H9 (cell line): ENCODE measurements at regions not wholly inside any gene's neighbourhood (a gene's known extent, or its start where the extent isn't known, plus 50 kb on each side); places are given as distances from the start of the nearest gene placed in this dataset.

ENCODE experiments used
- DNase-seq: peaks from one replicate; pipeline ENCODE4 v3.0.0-alpha.2; 2017
- H2AFZ ChIP-seq: one replicate; pipeline ENCODE4 v1.6.1; 2013; ENCODE audit warnings: mild to moderate bottlenecking, low read length, control low read depth, moderate library complexity
- H2AK5ac ChIP-seq: 2 replicates; pipeline ENCODE4 v1.6.1; 2013; ENCODE audit warnings: low read length, control low read depth, mixed read lengths; ENCODE audit not compliant: insufficient read length
- H2BK120ac ChIP-seq: one replicate; pipeline ENCODE4 v1.6.1; 2013; ENCODE audit warnings: low read depth, mild to moderate bottlenecking, low read length, control low read depth, inconsistent platforms; ENCODE audit not compliant: poor library complexity, severe bottlenecking
- H2BK12ac ChIP-seq: 2 replicates; pipeline ENCODE4 v1.6.1; 2013; ENCODE audit warnings: low read length, control low read depth, mixed read lengths, low read depth; ENCODE audit not compliant: insufficient read length
- H2BK15ac ChIP-seq: 2 replicates; pipeline ENCODE4 v1.6.1; 2013; ENCODE audit warnings: low read depth, low read length, control low read depth
- H2BK20ac ChIP-seq: one replicate; pipeline ENCODE4 v1.6.1; 2013; ENCODE audit warnings: low read depth, mild to moderate bottlenecking, low read length, control low read depth, inconsistent platforms; ENCODE audit not compliant: poor library complexity, severe bottlenecking
- H2BK5ac ChIP-seq: 2 replicates; pipeline ENCODE4 v1.6.1; 2013; ENCODE audit warnings: low read length, control low read depth, mixed read lengths; ENCODE audit not compliant: insufficient read length
- H3K14ac ChIP-seq: 2 replicates; pipeline ENCODE4 v1.6.1; 2013; ENCODE audit warnings: low read length, control low read depth; ENCODE audit not compliant: insufficient read depth
- H3K18ac ChIP-seq: 2 replicates; pipeline ENCODE4 v1.6.1; 2013; ENCODE audit warnings: low read depth, mild to moderate bottlenecking, mixed read lengths, low read length, control low read depth; ENCODE audit not compliant: insufficient read length
- H3K23ac ChIP-seq: 2 replicates; pipeline ENCODE4 v1.6.1; 2013; ENCODE audit warnings: low read length, control low read depth, mixed read lengths, low read depth; ENCODE audit not compliant: insufficient read length
- H3K23me2 ChIP-seq: 2 replicates; pipeline ENCODE4 v1.6.1; 2013; ENCODE audit warnings: low read depth, mild to moderate bottlenecking, mixed read lengths, low read length, control low read depth; ENCODE audit not compliant: insufficient read length, poor library complexity, severe bottlenecking
- H3K27ac ChIP-seq: 2 replicates; pipeline ENCODE4 v1.5.1; 2013; ENCODE audit warnings: low read length, control low read depth, mixed read lengths, low read depth; ENCODE audit not compliant: insufficient read length
- H3K27me3 ChIP-seq: 2 replicates; pipeline ENCODE4 v1.6.1; 2013; ENCODE audit warnings: low read length, control low read depth, inconsistent platforms; ENCODE audit not compliant: insufficient read depth
- H3K4ac ChIP-seq: 2 replicates; pipeline ENCODE4 v1.6.1; 2013; ENCODE audit warnings: low read depth, mild to moderate bottlenecking, control low read depth, inconsistent platforms, low read length, moderate library complexity
- H3K4me1 ChIP-seq: 2 replicates; pipeline ENCODE4 v1.6.1; 2013; ENCODE audit warnings: low read length, control low read depth, inconsistent platforms; ENCODE audit not compliant: insufficient read depth
- H3K4me2 ChIP-seq: 2 replicates; pipeline ENCODE4 v1.6.1; 2013; ENCODE audit warnings: low read length, control low read depth, mixed read lengths; ENCODE audit not compliant: insufficient read length, insufficient read depth
- H3K56ac ChIP-seq: 2 replicates; pipeline ENCODE4 v1.6.1; 2013; ENCODE audit warnings: low read depth, mild to moderate bottlenecking, mixed read lengths, low read length, control low read depth; ENCODE audit not compliant: insufficient read length
- H3K79me1 ChIP-seq: 2 replicates; pipeline ENCODE4 v1.6.1; 2013; ENCODE audit warnings: low read depth, mild to moderate bottlenecking, moderate library complexity, low read length, control low read depth, inconsistent platforms; ENCODE audit not compliant: insufficient read depth, poor library complexity, severe bottlenecking
- H3K79me2 ChIP-seq: 2 replicates; pipeline ENCODE4 v1.6.1; 2013; ENCODE audit warnings: low read length, control low read depth, inconsistent platforms; ENCODE audit not compliant: insufficient read depth
- H3K9ac ChIP-seq: 2 replicates; pipeline ENCODE4 v1.6.1; 2013; ENCODE audit warnings: low read length, control low read depth, mixed read lengths; ENCODE audit not compliant: insufficient read length; ENCODE audit errors: extremely low read depth
- H3K9me3 ChIP-seq: one replicate; pipeline ENCODE4 v1.6.1; 2013; ENCODE audit warnings: low read depth, low read length, inconsistent platforms; ENCODE audit not compliant: control insufficient read depth
- H3T11ph ChIP-seq: one replicate; pipeline ENCODE4 v1.6.1; 2013; ENCODE audit warnings: mild to moderate bottlenecking, low read length, control low read depth, inconsistent platforms
- H4K20me1 ChIP-seq: one replicate; pipeline ENCODE4 v1.6.1; 2013; ENCODE audit not compliant: control insufficient read depth, insufficient read length, insufficient read depth
- H4K5ac ChIP-seq: 2 replicates; pipeline ENCODE4 v1.6.1; 2013; ENCODE audit warnings: low read depth, mild to moderate bottlenecking, mixed read lengths, low read length, control low read depth; ENCODE audit not compliant: insufficient read length
- H4K8ac ChIP-seq: replicated peaks from 2 replicates; pipeline ENCODE4 v1.6.1; 2013; ENCODE audit warnings: low read length, control low read depth, mixed read lengths, low read depth; ENCODE audit not compliant: insufficient read length
- H4K91ac ChIP-seq: 2 replicates; pipeline ENCODE4 v1.6.1; 2013; ENCODE audit warnings: low read depth, mild to moderate bottlenecking, moderate library complexity, mixed read lengths, low read length, control low read depth; ENCODE audit not compliant: insufficient read length
- H3K27ac Mint-ChIP-seq, 3 experiments: 2 replicates in 2 of 3; 3 replicates in 1 of 3; pipeline ENCODE4 v1.8.0; 2020 to 2021; ENCODE audit warnings: mixed read lengths in 3 of 3, mild to moderate bottlenecking in 1 of 3, moderate library complexity in 1 of 3
- H3K27me3 Mint-ChIP-seq: 2 replicates; pipeline ENCODE4 v1.8.0; 2021; ENCODE audit warnings: low read depth, mild to moderate bottlenecking, moderate library complexity, mixed read lengths
- H3K36me3 Mint-ChIP-seq, 3 experiments: 2 replicates in 2 of 3; 3 replicates in 1 of 3; pipeline ENCODE4 v1.8.0; 2020 to 2021; ENCODE audit warnings: low read depth in 3 of 3, mixed read lengths in 3 of 3; ENCODE audit not compliant: insufficient read depth in 1 of 3
- H3K4me1 Mint-ChIP-seq, 2 experiments: 2 replicates each; pipeline ENCODE4 v1.8.0; 2020; ENCODE audit warnings: mixed read lengths in 2 of 2
- H3K4me3 Mint-ChIP-seq, 2 experiments: 2 replicates in 1 of 2; 3 replicates in 1 of 2; pipeline ENCODE4 v1.8.0; 2020 to 2021; ENCODE audit warnings: mild to moderate bottlenecking in 2 of 2, mixed read lengths in 2 of 2, moderate library complexity in 1 of 2
- H3K9me3 Mint-ChIP-seq, 2 experiments: 2 replicates in 1 of 2; 3 replicates in 1 of 2; pipeline ENCODE4 v1.8.0; 2020; ENCODE audit warnings: mild to moderate bottlenecking in 2 of 2, mixed read lengths in 2 of 2, moderate library complexity in 1 of 2
- CTCF ChIP-seq: fragments of 200-600 bp; sonication (generic); conservative IDR thresholded peaks from 3 replicates; pipeline ENCODE4 v1.8.0; 2021; ENCODE audit warnings: antibody characterized with exemption, mild to moderate bottlenecking
- WGBS: extraction: QIAGEN DNeasy Blood & Tissue Kit; methylation state at CpG from one replicate; pipeline ENCODE4 v1.1.7; 2013; ENCODE audit warnings: missing lambda C conversion rate, low lambda C conversion rate, mixed read lengths; ENCODE audit not compliant: insufficient read length; ENCODE audit errors: extremely low coverage; 5-methylcytosine and 5-hydroxymethylcytosine counted together

GRCh38 chr16:6356911-6357310, 975.7 kb upstream of the RBFOX1 start:
- Mint-ChIP-seq H3K9me3 (peaks cover 2 to 7% of the 10 kb centered on the region in 2 experiments; a peak in 4 of 5 replicates), H3K27ac (peak overlapping the region; percentile 6 to 40 (median 37); a peak in 4 of 7 replicates)

More at GRCh38 chr16:6356911-6357310, 975.7 kb upstream of the RBFOX1 start:
- Histone ChIP-seq H3K27me3 (no peaks in the 10 kb centered on the region), H3K79me1 (no peaks in the 10 kb centered on the region), H3K56ac (no peak overlapping the region), H2AK5ac (no peak overlapping the region), H3K9me3 (no peaks in the 10 kb centered on the region), H4K20me1 (no peaks in the 10 kb centered on the region), H3K18ac (peak overlapping the region; percentile 53), H3T11ph (no peak overlapping the region), H3K79me2 (no peaks in the 10 kb centered on the region), H3K9ac (no peak overlapping the region), H3K4me1 (peaks cover 2% of the 10 kb centered on the region; the same call in 1 of the 2 replicates), H3K23me2 (no peaks in the 10 kb centered on the region), H3K4me2 (peak overlapping the region; percentile 21), H2BK15ac (no peak overlapping the region), H4K8ac (no peak overlapping the region), H2BK12ac (no peak overlapping the region), H3K27ac (no peak overlapping the region), H3K4ac (no peak overlapping the region), H2AFZ (peak overlapping the region; percentile 15), H2BK20ac (no peak overlapping the region), H3K23ac (no peak overlapping the region), H4K5ac (no peak overlapping the region), H3K14ac (peak overlapping the region; percentile 34; the same call in 1 of the 2 replicates), H2BK5ac (no peak overlapping the region), H4K91ac (no peak overlapping the region), H2BK120ac (no peak overlapping the region)
- peaks cover 36 to 42% of the 10 kb centered on the region in 2 experiments for H3K4me1 Mint-ChIP-seq
- no peak for TF ChIP-seq CTCF
- WGBS = no CpG with 5 or more reads among the region's 7 CpGs
- 0 out of 7 replicates have a peak, but pooled peaks cover 0 to 2% (median 0%) of the 10 kb centered on the region in 3 experiments for H3K36me3 Mint-ChIP-seq
- no peak for DNase-seq
- H3K4me3 Mint-ChIP-seq = peak overlapping the region in 1 of 2 experiments; percentile 2; a peak in 2 of 5 replicates
- H3K27me3 Mint-ChIP-seq = no peaks in the 10 kb centered on the region
